IPS DF 4.7 (cell line): ENCODE measurements at regions not wholly inside any gene's neighbourhood (a gene's known extent, or its start where the extent isn't known, plus 50 kb on each side); places are given as distances from the start of the nearest gene placed in this dataset.
"Not testable (repeated sequence)": the region's sequence is repeated elsewhere in the genome, so short reads cannot be mapped to it uniquely, and the experiment has no call there.

Experiments
- DNase-seq: peaks from one replicate; pipeline ENCODE4 v3.0.0-alpha.2; 2013; ENCODE audit warnings: low spot score; ENCODE audit errors: extremely low read depth

DNA sequence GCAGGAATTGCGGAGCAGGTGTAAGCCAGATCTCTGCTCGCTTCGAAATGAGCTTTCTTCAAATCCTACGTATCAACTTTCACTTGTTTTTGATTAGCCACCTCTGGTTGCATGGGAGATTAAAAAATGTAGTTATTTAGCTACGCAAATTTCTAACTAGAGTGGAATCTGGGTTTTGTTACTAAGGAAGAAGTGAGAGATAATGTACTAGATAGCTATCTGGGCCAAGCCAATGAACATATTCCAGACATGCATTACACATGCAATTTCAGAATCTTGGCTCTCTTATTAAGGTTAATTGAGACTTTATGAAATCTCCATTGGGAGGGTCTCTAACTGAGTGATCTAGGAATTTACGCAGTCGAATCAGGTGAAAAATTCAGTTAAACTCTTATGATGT is 765.7 kb downstream of the DIPK2A start:
- DNase-seq: no peak

DNA sequence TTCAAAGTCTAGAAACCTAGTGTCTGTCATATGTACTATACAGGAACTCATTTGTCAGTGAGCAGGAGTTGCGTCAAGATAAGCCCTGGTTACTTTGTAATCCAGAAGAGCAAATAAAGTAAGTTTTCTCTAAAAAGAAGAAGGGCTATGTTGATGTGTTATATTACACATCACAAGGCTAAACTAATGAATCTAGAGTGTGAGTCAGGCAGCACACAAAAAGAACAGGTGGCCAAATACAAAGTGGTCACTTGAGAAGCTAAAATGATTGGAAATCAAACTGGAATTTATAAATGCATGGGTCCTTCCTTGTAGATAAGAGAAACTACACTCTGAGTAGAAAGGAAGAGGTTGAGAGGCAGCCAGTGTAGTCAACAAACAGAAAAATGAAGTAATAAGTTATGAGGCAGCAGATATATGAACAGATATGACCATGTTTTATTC is 771.6 kb downstream of the DIPK2A start:
- DNase-seq: no peak

DNA sequence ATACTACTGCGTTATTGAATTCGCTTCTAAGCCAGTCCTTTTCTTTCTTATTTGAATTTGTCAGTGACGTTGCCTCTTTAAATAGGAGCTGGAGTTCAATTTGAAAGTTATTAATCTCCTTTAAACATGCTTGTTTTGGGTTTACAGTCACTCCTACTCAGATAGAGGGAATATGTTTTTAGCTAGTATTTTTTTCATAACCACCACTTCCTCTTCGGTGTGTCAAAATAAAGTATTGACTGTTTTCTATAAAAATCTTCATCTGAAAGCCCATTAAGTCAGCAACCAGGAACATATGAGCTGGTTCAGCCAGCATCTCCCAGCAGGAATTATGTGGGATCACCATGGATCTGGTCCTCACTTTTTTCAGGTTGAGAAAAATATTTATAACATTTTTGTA is 772.9 kb downstream of the DIPK2A start:
- DNase-seq: no peak

DNA sequence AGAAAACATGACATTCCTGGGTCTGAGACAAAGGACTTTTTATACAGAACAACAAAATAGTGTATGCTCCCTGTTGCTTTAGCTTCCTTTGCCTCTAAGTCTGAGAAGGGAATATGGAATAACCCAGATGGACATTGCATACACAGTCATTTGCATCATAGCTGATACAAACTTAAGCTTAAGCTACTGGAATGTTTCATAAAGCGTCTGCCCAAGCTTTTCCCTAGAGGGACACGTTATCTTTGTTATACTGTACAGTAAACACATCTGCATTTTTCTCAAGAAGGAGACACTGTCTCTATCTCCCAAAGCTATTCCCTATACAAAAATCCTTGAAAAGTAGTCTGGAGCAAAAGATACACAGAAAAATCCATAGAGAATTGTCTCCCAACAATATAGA is 775.0 kb downstream of the DIPK2A start:
- DNase-seq: no peak

GRCh38 chr3:144749536-144750253 is 778.1 kb downstream of the DIPK2A start:
- not testable (repeated sequence) for DNase-seq

DNA sequence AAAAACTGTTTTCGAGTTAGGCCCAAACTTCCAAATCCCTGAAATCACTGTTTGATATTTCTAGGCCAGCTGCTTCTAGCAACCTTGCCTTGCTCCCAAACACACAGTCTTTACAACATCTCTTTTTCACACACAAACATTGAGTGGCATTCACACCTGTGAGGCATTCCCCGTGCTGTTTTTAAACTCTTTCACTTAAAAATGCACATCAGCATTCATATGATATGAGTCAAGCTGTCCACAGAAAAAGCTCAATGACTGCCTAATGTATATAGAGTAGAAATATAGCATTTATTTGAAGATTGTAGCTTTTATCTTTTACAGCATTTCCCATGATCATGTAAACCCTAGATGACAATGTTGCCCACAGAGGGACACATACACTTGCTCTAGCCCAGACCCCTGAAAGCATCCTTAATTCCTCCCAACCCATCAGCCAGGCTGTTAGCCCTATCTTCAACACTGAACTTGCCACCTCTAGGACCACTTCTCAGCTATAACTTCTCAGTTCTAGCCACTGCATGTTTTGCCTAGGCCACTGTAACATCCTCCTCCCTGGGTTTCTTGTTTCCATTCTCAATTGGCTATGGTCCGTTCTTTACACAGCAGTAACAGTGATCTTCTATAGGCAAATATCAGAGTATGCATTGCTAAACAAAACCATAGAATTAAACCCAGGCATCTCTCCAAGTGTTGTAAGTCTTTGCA is 782.6 kb downstream of the DIPK2A start:
- no peak for DNase-seq

DNA sequence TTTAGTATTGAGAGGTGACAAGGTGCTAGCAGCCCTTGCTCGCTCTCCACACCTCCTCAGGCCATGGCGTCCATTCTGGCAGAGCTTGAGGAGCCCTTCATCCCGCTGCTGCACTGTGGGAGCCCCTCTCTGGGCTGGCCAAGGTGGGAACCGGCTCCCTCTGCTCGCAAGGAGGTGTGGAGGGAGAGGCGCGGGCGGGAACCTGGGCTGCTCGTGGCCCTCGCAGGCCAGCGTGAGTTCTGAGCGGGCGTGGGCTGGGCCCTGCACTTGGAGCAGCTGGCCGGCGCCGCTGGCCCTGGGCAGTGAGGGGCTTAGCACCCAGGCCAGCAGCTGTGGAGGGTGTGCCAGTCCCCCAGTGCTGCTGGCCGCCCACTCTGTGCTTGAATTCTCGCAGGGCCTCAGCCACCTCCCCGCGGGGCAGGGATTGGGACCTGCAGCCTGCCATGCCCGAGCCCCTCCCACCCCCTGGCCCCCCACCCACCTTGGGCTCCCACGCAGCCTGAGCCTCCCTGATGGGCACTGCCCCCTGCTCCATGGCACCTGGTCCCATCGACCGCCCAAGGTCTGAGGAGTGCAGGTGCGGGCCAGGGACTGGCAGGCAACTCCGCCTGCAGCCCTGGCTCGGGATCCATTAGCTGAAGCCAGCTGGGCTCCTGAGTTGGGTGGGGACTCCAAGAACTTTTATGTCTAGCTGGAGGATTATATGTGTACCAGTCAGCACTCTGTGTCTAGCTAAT is 785.2 kb downstream of the DIPK2A start:
- DNase-seq: no peak

DNA sequence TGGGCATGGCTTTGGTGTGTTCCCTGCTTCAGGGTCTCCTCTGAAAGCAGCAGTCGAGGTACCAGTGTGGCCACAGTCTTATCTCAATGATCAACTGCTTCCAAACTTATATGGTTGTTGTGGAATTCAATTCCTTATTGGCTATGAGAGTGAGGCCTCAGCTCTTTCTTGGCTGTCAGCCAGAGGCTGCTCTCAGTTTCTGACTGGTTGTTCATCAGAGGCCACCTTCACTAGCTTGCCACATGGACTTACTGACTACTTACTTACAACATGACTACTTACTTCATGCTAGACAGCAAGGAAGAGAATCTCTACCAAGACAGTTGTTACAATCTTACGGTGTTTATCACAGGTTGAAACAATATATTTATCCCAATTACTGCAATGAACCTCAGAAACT is 789.2 kb downstream of the DIPK2A start:
- DNase-seq: no peak

- no peak for DNase-seq
These were observed 790.5 kb downstream of the DIPK2A start for GRCh38 chr3:144762091-144762490.

- DNase-seq: no peak
These were observed 792.3 kb downstream of the DIPK2A start for GRCh38 chr3:144763878-144764454.

DNA sequence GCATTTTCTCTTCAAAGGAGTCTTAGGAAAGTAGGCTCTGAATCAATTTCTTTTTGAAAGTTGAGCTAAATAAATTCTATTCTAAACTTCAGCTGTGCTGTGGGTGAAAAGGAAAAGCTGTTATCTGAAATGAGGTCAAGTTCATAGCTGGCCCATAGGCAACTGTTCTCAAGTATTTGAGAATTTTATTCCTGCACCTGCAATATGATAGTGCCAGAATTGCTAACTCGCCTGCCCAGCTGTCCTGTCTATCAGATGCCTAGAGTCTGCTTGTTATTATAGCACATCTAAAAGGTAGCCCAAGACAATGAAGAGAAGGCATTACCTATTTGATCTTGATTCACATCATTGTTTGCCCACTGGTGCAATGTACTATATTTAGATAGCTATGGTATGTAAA is 798.7 kb downstream of the DIPK2A start:
- no peak for DNase-seq

GRCh38 chr3:144770915-144771351 is 799.3 kb downstream of the DIPK2A start:
- DNase-seq: peak; percentile 5

DNA sequence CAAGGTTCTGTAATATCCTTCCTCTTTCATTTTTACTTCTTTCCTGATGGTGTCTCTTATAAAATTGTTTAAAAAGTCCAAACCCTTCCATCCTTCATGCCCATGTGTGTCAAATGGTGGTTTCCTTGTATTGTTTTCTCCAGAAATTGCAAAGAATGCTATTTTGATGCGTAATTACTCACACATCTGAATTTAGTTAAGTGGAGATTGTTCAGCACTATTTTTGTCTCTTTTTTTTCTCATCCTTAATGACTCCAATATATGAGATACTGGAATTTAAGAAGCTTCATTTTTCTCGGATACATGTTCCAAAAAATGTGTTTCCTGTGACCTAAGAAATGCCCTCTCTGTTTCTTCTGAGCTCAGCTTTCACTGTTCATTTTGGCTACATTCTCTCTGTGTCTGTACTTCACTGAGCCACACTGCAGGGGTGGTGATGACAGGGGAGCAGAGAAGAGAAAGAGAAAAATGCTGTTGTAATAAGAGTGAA is 799.8 kb downstream of the DIPK2A start:
- DNase-seq: no peak

DNA sequence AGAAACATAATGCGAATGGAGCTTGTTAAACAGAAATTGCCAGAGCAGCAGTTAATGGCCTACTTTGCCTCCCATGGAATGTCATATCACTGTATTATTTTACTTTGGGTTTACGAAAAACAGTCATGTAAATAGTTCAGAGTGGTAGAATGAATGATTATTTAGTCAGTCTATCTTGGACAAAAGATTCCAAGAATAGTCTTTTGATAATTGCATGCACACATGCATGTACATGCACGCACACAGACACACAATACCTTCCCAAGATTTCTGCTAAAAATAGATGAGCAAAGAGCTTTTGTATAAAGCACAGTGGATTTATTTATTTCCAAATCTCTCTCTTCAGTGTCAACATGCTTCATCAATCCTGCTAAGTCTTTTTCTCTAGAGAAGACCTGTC is 800.7 kb downstream of the DIPK2A start:
- DNase-seq: no peak

DNA sequence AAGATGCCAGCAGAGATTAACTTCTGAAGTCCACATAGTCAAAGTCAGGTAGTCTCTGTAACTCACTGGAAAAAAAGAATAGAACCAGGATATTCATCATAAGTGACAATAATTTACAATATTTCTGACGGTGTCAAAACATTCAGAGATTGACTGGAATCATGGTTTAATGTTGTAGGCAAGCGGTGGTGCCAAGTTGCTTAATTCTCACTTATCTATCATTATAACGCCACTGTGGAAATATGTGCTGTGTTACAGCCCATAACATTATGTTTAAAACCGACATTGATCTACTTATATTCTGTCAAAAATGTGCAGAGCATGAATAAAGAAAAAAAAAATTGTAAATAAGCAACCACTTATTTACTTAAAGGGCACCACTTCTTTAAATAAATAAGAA is 801.7 kb downstream of the DIPK2A start:
- no peak for DNase-seq

- DNase-seq: no peak
These were observed 803.3 kb downstream of the DIPK2A start for GRCh38 chr3:144774897-144775296.

DNA sequence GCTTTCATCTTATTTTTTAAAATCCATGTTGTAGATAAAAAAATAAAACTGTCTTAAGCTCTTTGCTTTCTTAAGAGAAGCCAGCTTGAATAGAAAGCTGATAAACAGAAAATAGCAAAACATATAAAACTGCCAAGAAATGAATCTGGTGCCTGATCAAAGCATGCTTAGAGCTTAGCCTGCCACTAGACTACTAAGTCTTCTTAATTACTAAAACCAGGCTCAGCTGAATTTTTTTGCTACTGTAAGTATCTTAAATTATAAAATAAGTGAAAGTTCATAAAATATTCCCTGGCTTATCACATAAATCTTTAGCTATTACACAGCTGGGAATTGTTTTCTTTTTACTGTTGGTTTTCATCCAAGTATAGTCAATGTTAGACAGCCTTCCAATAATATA is 803.9 kb downstream of the DIPK2A start:
- DNase-seq: no peak

DNA sequence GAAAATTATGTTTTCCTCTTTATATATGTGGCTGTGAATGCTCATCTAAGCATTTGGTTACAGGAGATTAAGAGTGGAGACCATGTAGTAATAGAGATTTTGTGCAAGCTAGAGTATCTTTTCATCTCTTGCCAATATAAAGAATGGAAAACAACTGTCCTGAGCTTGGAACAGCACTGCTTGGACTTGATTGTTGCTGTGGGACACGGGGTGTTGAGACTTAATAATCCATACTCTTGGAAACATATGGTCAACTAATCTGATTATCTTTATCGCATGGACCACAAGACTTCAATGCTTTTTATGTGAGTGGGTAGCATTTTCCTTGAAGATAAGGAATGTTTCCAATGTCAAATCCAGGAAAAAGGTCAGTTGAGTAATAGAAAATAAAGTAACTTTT is 806.3 kb downstream of the DIPK2A start:
- no peak for DNase-seq

DNA sequence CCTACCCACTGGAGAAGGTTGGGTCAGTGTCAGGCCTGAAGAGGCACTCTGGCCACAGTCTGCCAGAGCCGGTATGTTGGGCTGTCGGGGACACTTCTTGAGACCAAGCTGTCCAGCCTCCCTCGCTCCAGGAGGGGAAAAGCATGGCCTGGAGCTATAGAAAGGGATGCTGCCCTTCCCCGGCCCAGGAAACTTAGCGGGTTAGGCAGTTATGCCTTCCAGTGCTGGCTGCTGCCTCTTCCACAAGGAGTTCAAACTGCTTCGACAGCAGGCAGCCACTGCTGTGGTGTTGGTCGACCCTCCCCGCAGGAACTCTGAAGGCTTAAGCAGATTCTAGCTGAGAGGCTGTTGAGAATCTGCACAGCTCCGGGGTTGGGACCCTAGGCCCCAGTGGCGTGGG is 819.4 kb downstream of the DIPK2A start:
- DNase-seq: no peak

DNA sequence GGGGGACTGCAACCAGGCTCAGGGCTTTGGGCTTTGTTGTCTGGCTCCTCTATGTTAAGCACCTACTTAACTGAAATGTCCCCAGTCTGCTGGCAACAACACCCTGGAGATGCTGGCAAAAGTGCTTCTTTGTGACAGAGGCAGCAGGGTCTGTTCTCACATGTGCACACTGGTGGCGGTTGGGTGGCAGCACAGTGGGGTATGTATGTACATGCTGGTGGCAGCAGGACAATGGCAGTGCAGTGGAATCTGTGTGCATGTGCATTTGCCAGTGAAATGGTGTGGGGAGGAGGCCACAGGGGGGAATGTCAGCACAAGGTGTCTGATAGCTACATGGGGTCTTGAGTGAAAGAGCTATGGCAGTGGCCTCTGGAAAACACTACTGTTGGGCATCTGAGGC is 830.3 kb downstream of the DIPK2A start:
- no peak for DNase-seq

DNA sequence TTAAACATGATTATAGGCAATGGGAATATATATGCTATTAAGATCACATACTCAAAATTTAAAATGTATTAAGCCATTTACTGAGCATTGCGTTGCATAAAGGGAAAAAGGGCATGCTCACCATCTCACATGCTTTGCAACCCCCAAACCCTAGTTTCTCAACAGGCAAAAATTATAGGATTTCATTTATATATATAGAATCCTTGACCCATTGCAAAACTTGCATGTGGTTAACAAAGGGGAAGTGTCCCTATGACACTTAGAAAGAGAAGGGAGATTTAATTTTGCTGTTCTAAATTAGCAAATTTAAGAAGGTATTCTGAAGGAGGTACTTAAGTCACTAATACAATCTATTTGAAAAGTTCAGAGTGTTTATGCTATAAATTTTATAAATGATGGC is 837.8 kb downstream of the DIPK2A start:
- DNase-seq: no peak

- no peak for DNase-seq
These were observed 838.5 kb downstream of the DIPK2A start for GRCh38 chr3:144810160-144810559.
